ENCODE measurements at regions not wholly inside any gene's neighbourhood (a gene's known extent, or its start where the extent isn't known, plus 50 kb on each side); places are given as distances from the start of the nearest gene placed in this dataset.
"Not testable (repeated sequence)": the region's sequence is repeated elsewhere in the genome, so short reads cannot be mapped to it uniquely, and the experiment has no call there.

DNA sequence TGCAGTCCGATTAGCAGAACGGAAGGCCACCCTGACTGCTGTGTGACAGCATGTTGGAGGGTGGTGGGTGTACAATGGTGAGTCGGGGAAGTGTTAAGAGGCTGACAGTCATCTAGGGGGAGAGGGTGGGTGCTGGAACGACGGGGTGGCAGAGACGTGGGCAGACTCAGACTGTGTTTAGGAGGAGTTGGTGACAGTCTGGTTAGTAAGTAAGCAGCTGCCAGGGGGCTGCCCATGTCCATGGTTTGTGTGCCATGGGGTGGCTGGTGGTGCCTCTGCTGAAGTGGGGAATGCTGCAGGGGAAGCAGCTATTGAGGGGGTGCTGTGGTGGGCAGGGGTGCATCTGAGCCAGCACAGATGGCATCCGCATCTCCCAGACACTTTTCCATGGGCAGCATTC, 51.3 kb upstream of the BOD1 start:
- no peak for DNase-seq (ENCODE audit: low spot score)

DNA sequence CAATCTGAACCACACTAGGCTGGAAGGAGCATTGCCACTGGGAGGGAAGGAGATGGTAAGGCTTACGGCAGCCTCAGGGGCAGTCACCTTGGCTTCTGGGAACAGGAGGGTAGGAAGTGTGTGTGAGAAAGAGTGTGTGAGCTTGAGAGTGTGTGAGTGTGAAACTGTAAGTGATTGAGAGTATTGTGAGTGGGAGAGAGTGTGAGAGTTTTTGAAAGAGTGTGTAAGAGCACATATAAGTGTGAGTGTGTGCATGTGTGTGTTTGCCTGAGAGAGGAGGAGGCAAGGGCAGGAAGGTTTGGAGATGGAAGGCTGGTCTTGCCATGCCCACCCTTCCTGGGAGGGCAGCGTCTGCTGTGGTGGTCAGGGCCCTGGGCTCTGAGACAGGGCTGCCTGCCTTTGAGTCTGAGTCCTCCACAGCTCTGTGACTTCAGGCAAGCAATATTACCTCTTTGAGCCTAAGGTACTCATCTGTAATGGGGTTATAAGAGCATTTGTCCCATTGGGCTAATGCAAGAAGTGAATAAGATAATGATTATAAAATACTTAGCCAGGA, 51.9 kb upstream of the BOD1 start:
- no peak for DNase-seq (ENCODE audit: low spot score)

DNA sequence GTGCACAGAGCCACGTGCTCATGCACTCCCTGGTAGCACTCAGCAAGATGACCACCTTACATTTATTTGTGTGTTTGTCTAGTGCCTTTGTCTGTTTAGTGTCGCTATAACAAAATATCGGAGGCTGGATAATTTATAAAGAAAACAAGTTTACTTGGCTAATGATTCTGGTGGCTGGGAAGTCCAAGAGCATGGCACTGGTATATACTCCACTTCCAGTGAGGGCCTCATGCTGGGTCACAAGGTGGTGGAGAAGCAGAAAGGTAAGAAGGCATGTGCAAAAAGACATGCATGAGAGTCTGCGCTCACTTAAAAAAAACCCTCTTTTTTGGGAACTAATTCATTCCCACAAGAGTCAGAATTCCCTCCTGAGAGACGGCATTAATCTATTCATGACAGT, 52.5 kb upstream of the BOD1 start:
- DNase-seq (ENCODE audit: low spot score) = no peak

DNA sequence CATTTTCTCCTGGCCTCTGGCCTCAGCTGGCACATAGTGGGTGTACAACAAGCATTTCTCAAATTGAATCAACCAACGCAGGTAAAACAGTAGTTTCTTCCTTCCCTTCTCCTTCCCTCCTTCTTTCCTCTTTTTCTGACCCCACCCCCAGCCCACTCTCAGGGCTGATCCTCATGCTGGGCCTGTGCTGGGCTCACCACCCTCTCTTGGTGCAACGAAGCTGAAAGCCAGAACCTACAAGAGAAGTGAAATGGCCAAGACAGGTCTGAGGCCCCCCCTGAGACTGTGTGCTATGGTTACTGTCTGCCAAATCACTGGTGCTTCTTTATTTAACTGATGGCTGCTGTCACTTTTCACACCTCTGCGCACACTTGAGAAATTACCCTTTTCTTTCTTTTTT, 53.0 kb upstream of the BOD1 start:
- DNase-seq (ENCODE audit: low spot score) = no peak

DNA sequence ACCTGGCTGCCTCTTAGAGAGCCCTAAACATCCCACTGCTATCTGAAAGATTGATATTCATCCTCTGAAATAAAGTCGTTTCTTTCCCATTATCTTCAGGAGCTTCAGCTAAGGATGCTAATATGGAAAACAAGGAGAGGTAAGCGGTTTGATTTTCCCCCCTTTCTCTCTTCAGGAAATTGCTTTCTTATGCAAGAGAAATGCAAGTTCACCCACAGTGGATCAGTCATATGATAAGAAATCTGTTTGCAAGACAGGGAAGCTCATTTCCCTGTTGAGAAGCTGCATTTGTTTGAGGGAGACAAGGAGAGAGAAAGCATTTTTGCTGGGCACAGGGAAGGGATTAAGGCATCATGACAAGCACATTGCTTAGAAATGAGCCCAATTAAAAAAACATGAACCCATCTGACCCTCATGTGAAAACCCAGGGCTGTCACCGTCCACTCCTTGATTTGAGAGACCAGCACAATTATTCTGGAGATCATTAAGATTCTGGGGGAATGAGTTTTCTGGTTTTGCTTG, 53.7 kb upstream of the BOD1 start:
- no peak for DNase-seq (ENCODE audit: low spot score)

DNA sequence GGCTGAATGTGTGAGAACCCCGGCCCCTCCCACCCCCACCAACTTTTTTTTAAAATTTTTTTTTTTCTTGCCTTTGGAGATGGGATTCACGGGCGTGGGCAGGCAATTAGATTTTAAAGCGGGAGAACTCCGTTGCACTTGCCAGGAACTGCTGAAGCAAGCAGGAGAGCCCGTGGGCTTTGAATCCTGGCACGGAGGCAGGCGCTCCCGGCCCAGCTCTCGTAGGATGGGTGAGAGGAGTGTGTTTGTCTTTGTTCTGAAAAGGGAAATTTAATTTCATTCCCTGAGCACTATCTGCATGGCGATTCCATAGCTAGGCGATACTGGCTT, 54.3 kb upstream of the BOD1 start:
- no peak for DNase-seq (ENCODE audit: low spot score)

DNA sequence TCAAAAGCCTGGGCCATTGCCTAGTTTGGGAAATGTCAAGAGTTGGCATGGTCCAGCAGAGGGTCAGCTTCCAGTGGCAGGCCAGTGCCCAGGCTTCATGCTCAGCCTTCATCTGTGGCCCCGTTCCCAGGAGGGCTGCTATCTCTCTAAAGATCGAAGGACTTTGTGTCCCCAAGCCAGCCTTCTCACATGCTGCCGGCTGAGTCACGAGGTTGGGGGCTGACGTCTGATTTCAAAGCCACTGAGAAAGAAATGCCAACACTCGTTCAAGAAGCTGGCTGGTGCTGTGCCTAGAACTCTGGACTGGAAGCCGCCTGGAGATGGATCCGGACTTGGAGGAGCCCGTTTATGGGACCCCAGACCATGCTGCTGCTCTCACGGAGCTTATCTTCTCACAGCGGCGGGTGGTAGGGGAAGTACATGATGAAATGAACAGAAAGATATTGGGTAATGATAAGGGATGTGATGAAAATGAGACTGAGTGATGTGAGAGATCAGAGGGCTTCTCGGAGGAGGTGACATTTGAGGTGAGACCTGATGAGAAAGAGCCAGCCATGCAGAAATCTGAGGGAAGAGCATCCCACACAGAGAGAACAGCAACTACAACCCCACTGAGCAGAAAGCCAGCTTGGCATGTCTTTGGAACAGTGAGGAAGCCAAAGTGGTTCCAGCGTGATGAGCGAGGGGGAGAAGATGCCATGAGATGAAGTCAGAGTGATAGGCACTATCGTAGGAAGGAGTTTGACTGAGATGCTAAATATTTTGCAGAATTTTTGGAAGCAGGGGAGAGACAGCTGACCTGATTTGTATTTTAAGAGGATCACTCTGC, 54.9 kb upstream of the BOD1 start:
- DNase-seq (ENCODE audit: low spot score) = peak; percentile 58

DNA sequence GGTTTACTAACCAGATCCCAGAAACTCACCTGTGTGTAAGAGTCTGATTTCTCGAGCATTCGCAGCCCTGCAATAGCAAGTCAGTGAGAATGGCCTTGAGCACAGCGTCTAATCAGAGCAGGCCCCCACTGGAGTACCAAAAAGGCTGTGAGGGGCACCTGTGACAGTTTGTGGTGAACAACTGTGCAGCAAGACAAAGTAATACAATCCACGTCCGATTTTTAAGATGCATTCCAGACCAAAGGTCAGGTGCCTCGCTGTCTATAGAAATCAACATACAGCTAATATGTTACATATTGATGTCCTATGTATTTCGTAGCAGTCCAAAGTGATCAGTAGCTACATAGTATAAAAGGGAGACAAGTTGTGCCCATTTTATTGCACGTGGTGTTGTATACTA, 55.7 kb upstream of the BOD1 start:
- DNase-seq (ENCODE audit: low spot score) = no peak

DNA sequence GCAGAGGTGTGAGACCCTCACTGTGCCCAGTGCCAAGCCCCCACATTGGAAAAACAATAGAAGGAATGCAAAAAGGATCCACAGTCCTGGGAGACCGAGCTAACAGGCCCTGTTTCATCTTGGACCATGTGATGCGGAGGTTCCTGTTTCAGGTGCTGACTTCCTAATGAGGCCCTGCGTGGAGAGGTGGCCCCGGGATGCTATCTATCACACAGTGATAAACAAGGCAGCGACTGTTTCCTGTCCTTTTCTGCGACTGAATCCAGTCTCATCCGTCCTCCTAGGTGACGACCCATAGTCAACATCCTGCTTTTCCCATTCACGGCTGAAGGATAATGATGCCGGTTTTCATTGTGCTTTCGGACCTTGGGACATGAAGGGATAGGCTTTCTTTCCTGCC, 56.4 kb upstream of the BOD1 start:
- DNase-seq (ENCODE audit: low spot score) = no peak

DNA sequence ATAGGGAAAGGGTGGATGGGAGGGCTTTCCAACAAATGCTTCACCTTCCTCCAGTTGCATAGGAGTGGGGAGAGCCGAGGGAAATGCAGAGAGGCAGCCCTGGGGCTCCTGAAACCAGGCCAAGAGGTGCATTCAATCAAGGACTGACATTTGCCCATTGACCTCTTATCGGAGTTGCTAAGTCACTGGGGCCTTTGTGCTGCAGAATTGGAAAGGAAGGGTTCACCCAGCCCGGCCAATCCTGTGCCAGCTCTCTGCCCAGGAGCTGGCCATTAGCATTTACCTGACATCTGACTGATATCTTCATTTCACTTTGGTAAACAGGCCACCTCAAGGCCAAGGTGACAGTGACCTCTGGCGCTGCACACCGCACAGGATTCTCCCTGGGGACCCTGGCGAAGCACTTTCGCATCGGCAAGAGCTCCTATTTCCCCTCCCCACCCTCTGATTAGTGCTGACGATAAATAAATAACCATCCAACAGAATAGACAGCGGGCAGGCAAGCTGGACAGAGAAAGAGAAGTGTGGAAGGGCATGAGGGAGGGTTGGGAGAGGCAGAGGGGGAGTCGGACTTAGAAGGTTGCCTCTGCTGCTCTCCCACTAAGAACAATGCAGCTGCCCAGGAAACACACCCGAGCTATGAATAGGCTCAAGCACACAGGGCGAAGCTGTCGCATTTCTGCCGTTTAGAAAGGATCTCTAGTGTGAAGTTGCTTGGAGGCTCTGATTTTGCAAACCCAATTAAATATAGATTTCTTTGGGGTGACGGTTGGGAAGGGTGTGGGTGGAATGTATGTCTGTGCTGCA, 57.0 kb upstream of the BOD1 start:
- DNase-seq (ENCODE audit: low spot score) = no peak

DNA sequence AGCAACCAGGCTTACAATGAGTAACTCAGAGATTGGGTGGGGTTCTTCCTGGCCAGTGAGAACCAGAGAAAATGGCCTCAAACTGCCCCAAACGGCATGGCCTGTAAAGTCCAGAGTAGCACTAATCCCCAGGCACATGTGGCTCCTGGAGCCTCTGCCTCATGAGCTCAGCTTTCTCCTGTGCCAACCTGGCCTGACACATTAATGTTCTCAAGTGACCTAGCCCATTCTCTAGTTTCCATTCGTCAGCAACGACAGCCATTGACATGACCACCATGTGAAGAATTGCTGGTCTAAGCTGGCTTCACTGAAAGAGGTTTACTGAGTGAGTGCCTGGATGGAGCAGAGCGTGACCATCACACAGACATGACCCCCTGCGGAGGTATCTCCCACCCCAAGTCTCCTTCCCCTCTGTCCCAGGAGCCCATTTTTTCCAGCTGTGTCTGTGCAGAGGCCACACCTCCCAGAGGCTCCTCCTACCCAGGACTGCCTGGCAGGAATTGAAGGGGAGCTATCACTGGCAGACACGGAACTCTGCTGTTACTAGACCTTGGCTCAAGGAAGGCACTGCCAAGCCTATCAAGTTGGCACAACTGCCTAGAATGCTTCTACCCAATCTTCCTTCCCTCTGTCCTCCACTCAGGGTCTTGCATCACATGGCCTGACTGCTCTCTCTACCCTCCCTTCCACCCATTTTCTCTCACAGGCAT, 59.0 kb upstream of the BOD1 start:
- peak; percentile 31 for DNase-seq (ENCODE audit: low spot score)

DNA sequence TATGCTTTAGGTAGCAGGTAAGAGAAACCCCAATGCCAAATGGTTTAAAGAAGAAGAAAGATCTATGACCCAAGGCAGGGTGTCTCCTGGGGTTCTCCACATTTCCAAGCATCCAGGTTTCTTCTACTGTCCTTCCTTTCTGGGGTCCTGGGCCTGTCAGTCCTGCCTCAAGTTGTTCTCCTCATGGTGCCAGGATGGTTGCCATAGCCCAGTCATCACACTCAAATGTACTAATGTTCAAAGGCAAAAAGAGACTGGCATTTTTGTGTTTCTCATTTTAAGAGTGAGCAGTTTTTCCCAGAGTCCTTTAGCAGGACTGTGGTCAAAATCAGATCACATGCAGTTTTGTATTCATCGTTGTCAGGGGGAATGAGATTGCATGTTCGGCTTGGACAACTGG, 59.9 kb upstream of the BOD1 start:
- DNase-seq (ENCODE audit: low spot score) = no peak

DNA sequence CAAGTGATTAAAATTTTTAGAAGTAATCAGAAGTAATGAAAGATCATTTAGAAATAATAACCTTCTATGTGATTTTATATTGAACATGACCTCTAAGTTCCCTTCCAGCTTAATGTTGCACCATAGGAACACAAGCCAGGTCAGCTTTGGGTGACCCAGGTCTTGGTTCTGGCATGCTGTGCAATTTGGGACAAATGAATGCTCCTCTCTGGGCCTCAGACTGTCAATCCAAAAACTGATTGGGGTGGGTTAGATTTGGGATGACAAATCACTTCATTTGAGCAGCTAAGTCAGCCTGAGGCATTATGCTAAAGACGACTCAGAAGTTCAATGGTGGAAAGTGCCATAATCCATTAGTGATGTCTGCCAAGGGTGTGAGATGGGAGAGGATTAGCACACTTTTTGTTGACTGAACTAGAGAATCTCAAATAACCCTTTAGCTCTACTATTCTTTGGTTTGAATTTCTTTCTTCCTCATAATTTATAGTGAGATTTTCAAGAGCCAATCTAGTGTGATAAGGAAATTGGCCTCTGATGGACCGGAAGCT, 60.7 kb upstream of the BOD1 start:
- no peak for DNase-seq (ENCODE audit: low spot score)

DNA sequence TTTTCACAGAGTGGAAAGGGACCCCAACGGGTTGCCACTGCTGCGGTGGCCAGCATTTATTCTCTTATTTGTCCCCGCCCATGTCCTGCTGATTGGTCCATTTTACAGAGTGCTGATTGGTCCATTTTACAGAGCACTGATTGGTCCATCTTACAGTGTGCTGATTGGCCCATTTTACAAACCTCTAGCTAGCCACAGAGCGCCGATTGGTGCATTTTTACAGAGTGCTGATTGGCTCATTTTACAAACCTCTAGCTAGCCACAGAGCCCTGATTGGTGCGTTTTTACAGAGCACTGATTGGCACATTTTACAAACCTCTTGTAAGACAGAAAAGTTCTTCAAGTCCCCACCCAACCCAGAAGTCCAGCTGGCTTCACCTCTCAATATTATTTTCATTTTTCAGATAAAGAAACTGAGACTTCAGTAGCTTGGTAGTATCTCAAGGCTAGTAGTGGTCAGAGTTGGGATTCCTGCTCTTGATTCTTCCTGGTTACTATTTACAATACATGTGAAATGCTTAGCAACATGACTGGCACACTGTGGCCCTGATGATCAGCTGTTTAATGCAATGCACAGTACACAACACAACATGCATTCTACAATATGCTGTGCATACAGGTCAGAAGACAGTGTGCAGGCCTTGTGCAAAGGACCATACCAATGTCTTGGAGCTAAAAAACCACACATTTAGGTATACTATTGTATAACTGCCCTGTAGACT, 63.6 kb upstream of the BOD1 start:
- no peak for DNase-seq (ENCODE audit: low spot score)

DNA sequence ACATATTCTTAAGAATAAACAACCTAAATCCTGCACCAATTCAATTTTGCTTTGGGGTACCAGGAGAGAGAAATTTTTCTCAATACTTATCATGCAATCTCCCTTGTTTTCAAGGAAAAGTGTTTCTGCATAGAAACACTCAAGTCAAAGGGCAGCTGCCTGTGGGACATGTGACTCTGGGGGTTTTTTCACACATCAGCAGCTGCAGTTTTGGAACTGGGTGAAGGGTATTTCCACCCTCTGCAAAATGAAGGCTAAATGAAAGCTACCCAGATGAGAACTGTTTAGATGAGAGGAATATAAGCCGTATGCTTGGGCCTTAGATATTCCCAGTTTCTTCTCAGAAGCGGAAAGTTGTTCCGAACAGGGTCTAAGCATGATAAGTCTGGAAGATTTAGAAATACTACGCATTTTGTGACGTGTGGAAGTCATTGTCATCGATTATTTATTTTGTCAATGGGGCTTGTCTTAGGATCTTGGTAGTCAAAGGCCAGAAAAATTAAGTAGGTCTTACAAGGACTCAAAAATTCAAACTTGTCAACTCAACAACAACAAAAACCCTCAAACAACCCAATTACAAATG, 64.3 kb upstream of the BOD1 start:
- DNase-seq (ENCODE audit: low spot score) = no peak

DNA sequence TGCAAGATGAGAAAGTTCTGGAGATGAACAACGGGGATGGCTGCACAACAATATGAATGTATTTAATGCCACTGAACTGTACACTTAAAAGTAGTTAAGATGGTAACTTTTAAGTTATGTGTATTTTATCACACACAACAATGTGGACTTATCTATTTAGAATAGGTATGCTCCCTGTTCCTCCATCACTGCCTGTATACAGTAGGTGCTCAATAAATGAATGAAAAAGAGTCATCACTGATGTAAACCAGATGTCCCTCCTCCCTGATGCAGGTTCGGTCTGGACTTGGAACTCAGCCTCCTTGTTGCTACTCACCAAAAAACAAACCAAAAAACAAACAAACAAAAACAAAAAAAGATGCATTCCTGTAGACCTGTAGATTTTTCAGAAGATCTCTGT, 65.9 kb upstream of the BOD1 start:
- DNase-seq (ENCODE audit: low spot score) = no peak

DNA sequence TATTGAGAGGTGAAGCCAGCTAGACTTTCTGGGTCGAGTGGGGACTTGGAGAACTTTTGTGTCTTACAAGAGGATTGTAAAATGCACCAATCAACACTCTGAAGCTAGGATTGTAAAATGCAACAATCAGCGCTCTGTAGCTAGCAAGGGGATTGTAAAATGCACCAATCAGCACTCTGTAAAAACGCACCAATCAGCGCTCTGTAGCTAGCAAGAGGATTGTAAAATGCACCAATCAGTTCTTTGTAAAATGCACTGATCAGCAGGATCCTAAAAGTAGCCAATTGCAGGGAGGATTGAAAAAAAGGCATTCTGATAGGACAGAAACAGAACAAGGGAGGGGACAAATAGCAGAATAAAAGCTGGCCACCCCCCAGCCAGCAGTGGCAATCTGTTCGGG, 68.1 kb upstream of the BOD1 start:
- not testable (repeated sequence) for DNase-seq (ENCODE audit: low spot score)

DNA sequence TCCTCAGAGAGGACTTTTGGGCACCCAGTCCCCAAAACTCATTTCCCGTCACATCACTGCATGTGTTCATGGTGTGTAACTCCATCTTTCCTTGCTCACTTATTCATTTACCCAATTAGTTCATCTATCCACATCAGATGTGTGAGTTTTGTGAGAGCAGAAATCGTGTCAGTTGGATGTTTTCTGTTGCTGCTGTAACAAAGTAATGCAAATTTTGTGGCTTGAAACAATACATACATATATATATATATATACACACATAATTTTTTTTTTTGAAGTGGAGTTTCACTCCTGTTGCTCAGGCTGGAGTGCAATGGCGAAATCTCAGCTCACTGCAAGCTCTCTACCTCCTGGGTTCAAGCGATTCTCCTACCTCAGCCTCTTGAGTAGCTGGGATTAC, 70.5 kb upstream of the BOD1 start:
- no peak for DNase-seq (ENCODE audit: low spot score)

DNA sequence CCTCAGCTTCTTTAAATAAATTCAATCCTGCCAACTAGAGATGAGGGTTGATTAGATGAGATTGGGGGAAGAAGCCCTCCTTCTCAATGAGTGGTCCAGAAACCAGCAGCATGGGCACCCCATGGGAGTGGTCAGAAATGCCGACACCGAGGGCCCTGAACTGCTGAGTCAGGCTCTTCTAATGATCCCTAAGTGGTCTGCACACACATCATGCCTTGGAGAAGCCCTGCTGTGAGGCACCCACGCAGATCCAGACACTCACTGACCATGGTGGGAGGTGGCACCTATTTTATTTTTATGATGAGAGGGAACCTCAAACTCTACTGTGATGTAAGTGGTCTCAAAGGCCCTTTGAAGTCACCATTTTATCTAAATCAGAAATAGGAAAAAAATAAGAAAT, 72.3 kb upstream of the BOD1 start:
- DNase-seq (ENCODE audit: low spot score) = no peak

DNA sequence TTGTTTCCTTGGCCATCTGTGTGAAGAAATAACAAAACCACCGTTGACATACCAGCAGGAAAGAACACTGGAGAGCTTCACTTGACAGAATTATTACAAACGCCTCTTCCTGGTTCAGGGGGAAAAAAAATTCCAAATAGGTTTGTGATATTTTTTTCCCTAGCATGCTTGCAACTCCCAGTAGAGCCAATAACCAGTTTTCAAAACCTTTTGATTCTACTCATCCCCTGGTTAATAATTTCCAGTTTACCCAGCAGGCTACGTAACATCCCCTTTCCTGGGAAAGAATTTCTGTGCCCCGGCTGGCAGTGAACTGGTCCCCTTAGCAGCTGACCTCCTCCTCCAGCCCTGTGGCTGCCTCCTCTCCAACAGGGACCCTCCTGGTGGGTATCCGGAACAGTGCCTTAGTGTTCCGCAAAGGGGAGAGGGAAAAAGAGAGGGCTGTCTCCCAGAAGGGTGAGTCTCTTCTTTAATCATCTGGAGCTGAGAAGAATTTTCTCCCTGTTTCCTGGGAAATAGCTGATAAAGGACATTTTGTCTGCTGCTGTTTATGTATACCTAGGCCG, 72.8 kb upstream of the BOD1 start:
- DNase-seq (ENCODE audit: low spot score) = peak; percentile 35

Data from mucosa of gallbladder (tissue), 1 donor.